Psoas muscle (tissue), 7 donors: ENCODE measurements at regions not wholly inside any gene's neighbourhood (a gene's known extent, or its start where the extent isn't known, plus 50 kb on each side); places are given as distances from the start of the nearest gene placed in this dataset.
"Not testable (repeated sequence)": the region's sequence is repeated elsewhere in the genome, so short reads cannot be mapped to it uniquely, and the experiment has no call there.

Source experiments
- ATAC-seq, 4 donors: fragments of 200-7000 bp; cut with Tn5 transposase; one replicate each; pipeline ENCODE4 v1.9.1; 2020; ENCODE audit warnings: moderate library complexity in 3 of 4, mild to moderate bottlenecking in 2 of 4
- DNase-seq, 2 donors: peaks; one replicate each; pipeline ENCODE4 v3.0.0-alpha.2; 2020
- H3K27ac ChIP-seq: fragments of 200-600 bp; one replicate; pipeline ENCODE4 v1.8.0; 2022
- H3K27me3 ChIP-seq, 3 donors: fragments of 200-600 bp in 1 of 3; one replicate each; pipeline versions ENCODE4 v1.6.1 to v1.8.0; 2013 to 2022; ENCODE audit warnings: low read length in 2 of 3, mild to moderate bottlenecking in 2 of 3, moderate library complexity in 1 of 3; ENCODE audit not compliant: insufficient read depth in 3 of 3
- H3K36me3 ChIP-seq, 2 donors: fragments of 200-600 bp in 1 of 2; one replicate each; pipeline versions ENCODE4 v1.6.1 to v1.8.0; 2013 to 2022; ENCODE audit warnings: low read depth in 1 of 2, mild to moderate bottlenecking in 1 of 2, moderate library complexity in 1 of 2; ENCODE audit not compliant: insufficient read depth in 1 of 2
- H3K4me1 ChIP-seq: fragments of 200-600 bp; one replicate; pipeline ENCODE4 v1.8.0; 2022
- H3K4me3 ChIP-seq: fragments of 200-600 bp; one replicate; pipeline ENCODE4 v1.8.0; 2022; ENCODE audit warnings: mild to moderate bottlenecking
- H3K9me3 ChIP-seq: fragments of 200-600 bp; one replicate; pipeline ENCODE4 v1.8.0; 2022
- WGBS, 3 donors: extraction: QIAGEN DNeasy Blood & Tissue Kit; methylation state at CpG; one replicate each; pipeline versions ENCODE4 v1.1.6 to v1.1.7; 2013; 5-methylcytosine and 5-hydroxymethylcytosine counted together
- intact Hi-C, 2 donors: fragments of 100-400 bp; cut with DNase I; formaldehyde crosslinking; loops; one replicate each; pipeline versions ENCODE4 v1.11.0 to v1.14.2; 2022
- TF ChIP-seq, protein P1 (sequence below): fragments of 200-600 bp; IDR thresholded peaks from one replicate; pipeline ENCODE4 v1.8.0; 2022; ENCODE audit warnings: antibody characterized with exemption
- donor health status: healthy with polysubstance abuse.
- donor health status: DM: no; HTN: no; CAD: no; lungs with moderate emphysema.
- donor health status: Bipolar disorder and iron deficiency.
- donor health status: healthy.
- donor health status: DM: yes; HTN: yes; CAD: no.
- donor health status: DM: no; HTN: no; CAD: no.
- donor health status: DM: yes; HTN: yes; CAD: no.

DNA sequence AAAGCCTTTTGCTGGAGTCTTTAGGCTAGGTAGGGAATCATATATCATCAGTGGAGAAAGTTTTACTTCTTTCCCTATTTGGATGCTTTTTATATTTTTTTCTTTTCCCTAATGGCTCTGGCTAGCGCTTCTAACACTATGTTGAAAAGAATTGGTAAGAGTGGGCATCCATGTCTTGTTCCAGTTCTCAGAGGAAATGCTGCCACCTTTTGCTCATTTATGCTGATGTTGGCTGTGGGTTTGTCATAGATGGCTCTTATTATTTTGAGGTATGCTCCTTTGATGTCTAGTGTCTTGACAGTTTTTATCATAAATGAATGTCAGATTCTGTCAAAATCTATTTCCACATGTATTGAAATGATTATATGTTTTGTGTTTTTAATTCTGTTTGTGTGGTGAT is 1544.1 kb downstream of the REEP3 start:
- intact Hi-C loops = no loop called here
- TF ChIP-seq, protein P1, sequence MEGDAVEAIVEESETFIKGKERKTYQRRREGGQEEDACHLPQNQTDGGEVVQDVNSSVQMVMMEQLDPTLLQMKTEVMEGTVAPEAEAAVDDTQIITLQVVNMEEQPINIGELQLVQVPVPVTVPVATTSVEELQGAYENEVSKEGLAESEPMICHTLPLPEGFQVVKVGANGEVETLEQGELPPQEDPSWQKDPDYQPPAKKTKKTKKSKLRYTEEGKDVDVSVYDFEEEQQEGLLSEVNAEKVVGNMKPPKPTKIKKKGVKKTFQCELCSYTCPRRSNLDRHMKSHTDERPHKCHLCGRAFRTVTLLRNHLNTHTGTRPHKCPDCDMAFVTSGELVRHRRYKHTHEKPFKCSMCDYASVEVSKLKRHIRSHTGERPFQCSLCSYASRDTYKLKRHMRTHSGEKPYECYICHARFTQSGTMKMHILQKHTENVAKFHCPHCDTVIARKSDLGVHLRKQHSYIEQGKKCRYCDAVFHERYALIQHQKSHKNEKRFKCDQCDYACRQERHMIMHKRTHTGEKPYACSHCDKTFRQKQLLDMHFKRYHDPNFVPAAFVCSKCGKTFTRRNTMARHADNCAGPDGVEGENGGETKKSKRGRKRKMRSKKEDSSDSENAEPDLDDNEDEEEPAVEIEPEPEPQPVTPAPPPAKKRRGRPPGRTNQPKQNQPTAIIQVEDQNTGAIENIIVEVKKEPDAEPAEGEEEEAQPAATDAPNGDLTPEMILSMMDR = no peak
- Histone ChIP-seq H3K36me3 (no peaks in the 10 kb centered on the region), H3K27ac (no peak overlapping the region), H3K27me3 (no peaks in the 10 kb centered on the region), H3K4me1 (no peaks in the 10 kb centered on the region), H3K9me3 (no peaks in the 10 kb centered on the region), H3K4me3 (no peak overlapping the region)
- 82 to 96% (median 94%) methylated on average over 1 of the region's 1 CpG for WGBS, 3 donors
- ATAC-seq (no peak), DNase-seq (no peak)

DNA sequence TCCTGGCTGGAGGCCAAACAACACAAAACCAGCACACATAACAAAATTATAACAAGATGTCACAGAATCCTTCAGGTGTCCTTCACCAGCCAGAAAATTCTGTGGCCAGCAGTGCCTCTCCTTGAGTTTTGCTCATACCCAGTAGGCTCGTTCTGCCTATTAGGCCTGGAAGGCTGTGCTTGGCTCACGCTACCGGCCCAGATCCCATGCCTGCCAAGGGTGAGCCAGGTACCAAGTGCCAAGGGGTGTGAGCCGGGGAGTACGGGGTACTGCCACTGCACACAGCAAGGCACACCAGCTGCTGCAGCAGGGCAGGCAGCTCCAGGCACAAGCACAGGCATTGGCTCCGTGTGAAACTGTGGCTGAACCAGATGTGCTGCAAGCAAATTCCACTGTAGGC is 1562.0 kb downstream of the REEP3 start:
- H3K36me3 ChIP-seq = no peaks in the 10 kb centered on the region
- WGBS, 3 donors = 27 to 54% (median 40%) methylated on average over 6 of the region's 6 CpGs
- DNase-seq (no peak), ATAC-seq (no peak)
- H3K27ac ChIP-seq = no peak overlapping the region
- no peak overlapping the region for H3K4me3 ChIP-seq
- TF ChIP-seq, protein P1 = no peak
- H3K27me3 ChIP-seq = no peaks in the 10 kb centered on the region
- no peaks in the 10 kb centered on the region for H3K4me1 ChIP-seq
- intact Hi-C loops = no loop called here
- peaks cover 11% of the 10 kb centered on the region for H3K9me3 ChIP-seq

DNA sequence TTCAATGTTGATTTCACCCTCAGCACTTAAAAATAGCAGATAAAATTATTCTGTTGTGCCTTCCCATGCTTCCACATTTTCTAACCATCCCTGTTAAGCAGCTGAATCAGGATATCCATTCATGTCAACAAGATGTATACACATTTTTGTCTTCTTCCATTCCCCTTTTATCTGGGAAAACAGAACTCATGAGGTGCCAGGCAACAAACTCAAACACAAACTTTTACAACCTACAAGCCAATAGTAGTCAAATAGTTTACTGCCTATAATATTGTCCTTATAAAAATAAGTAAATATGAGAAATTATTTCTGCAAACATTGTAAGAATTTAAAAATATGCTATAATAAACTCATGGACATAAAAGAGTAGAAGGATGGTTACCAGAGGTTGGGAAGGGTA is 1569.8 kb downstream of the REEP3 start:
- no peaks in the 10 kb centered on the region for H3K27me3 ChIP-seq
- no peaks in the 10 kb centered on the region for H3K9me3 ChIP-seq
- no peak overlapping the region for H3K27ac ChIP-seq
- TF ChIP-seq, protein P1 = no peak
- intact Hi-C loops = no loop called here
- no peaks in the 10 kb centered on the region for H3K4me1 ChIP-seq
- H3K36me3 ChIP-seq = no peaks in the 10 kb centered on the region
- DNase-seq (no peak), ATAC-seq (no peak)
- no peak overlapping the region for H3K4me3 ChIP-seq

DNA sequence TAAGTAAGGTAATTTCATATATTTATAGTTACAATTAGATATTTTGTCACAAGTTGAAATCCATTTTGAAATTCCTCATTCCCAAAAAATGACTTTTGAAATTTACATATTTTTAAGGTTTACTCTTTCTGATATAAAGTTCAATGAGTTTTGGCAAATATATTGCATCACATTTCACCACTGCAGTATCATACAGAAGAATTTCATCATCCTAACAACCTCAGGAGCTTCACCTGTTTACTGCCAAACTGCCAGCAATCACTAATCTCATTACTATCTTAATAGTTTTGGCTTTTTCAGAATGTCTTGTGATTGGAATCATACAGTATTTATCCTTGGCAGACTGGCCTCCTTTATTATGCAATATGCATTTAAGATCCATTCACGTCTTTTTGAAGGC is 1578.9 kb downstream of the REEP3 start:
- Histone ChIP-seq H3K9me3 (no peaks in the 10 kb centered on the region), H3K36me3 (no peaks in the 10 kb centered on the region), H3K27ac (no peak overlapping the region), H3K4me1 (no peaks in the 10 kb centered on the region), H3K4me3 (no peak overlapping the region), H3K27me3 (no peaks in the 10 kb centered on the region)
- DNase-seq (no peak), ATAC-seq (no peak)
- WGBS, 3 donors = 77 to 79% (median 77%) methylated on average over 1 of the region's 1 CpG
- TF ChIP-seq, protein P1 = no peak
- intact Hi-C loops = no loop called here

DNA sequence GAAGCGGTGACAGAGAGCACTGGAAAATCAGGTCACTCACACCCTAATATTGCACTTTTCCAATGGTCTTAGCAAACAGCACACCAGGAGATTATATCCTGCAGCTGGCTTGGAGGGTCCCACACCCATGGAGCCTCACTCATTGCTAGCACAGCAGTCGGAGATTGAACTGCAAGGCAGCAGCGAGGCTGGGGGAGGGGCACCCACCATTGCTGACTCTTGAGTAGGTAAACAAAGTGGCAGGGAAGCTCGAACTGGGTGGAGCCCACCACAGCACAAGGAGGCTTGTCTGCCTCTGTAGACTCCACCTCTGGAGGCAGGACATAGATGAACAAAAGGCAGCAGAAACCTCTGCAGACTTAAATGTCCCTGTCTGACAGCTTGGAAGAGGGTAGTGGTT is 1579.7 kb downstream of the REEP3 start:
- H3K9me3 ChIP-seq, ATAC-seq, H3K4me3 ChIP-seq, H3K36me3 ChIP-seq, intact Hi-C loops, H3K27me3 ChIP-seq, DNase-seq, H3K4me1 ChIP-seq, H3K27ac ChIP-seq: not testable (repeated sequence)
- WGBS, 3 donors = 88 to 91% (median 90%) methylated on average over 4 of the region's 4 CpGs
